SK-N-MC (cell line): ENCODE measurements at regions not wholly inside any gene's neighbourhood (a gene's known extent, or its start where the extent isn't known, plus 50 kb on each side); places are given as distances from the start of the nearest gene placed in this dataset.

Experiments
- EZH2 ChIP-seq: fragments of 200-600 bp; sonication (generic); IDR thresholded peaks from one replicate; pipeline ENCODE4 v1.6.1; 2017; ENCODE audit warnings: antibody characterized with exemption
- POLR2AphosphoS5 ChIP-seq: IDR thresholded peaks from 2 replicates; pipeline ENCODE4 v1.6.1; 2012; ENCODE audit warnings: mild to moderate bottlenecking, low read depth, low read length, borderline replicate concordance

GRCh38 chr2:8615576-8616281 is 66.1 kb upstream of the ID2 start:
- no peak for TF ChIP-seq EZH2
- no peak for TF ChIP-seq POLR2AphosphoS5
